ENCODE measurements at regions not wholly inside any gene's neighbourhood (a gene's known extent, or its start where the extent isn't known, plus 50 kb on each side); places are given as distances from the start of the nearest gene placed in this dataset.

- no peak for TF ChIP-seq CTCF (IDR thresholded peaks at IDR 0.05; ENCODE audit: unreplicated experiment)
- no peak overlapping the region for H3K27ac Mint-ChIP-seq
- no peaks in the 10 kb centered on the region for H3K27me3 Mint-ChIP-seq (ENCODE audit: low read depth)
- H3K9me3 Mint-ChIP-seq, result no peaks in the 10 kb centered on the region
- no peak overlapping the region for H3K4me3 Mint-ChIP-seq
- DNase-seq (ENCODE audit: low spot score in 2 of 2, unreplicated experiment in 2 of 2), result no peak
- H3K36me3 Mint-ChIP-seq, result no peaks in the 10 kb centered on the region
- no peaks in the 10 kb centered on the region for H3K4me1 Mint-ChIP-seq
Measured at GRCh38 chr1:212495766-212496494, 63.2 kb downstream of the NENF start.

DNA sequence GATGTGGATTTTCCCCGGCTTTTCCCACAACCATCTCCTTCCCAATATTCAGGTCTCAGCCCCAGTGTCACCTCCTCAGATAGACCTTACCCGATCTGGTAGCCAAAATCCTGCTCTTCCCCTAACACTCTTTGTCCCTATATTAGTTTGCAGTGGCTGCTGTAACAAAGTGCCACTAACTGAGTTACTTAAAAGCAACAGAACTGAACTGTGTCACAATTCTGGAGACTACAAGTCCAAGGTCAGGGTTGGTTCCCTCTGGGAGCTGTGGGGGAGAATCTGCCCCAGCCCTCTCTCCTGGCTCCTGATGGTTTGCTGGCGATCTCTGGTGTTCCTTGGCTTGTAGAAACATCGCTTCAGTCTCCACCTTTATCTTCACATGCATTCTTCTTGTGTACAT, 64.0 kb downstream of the NENF start:
- H3K9me3 Mint-ChIP-seq, result peaks cover 4% of the 10 kb centered on the region
- DNase-seq (ENCODE audit: low spot score in 2 of 2, unreplicated experiment in 2 of 2), result no peak
- no peaks in the 10 kb centered on the region for H3K4me1 Mint-ChIP-seq
- no peaks in the 10 kb centered on the region for H3K27me3 Mint-ChIP-seq (ENCODE audit: low read depth)
- no peaks in the 10 kb centered on the region for H3K36me3 Mint-ChIP-seq
- no peak overlapping the region for H3K27ac Mint-ChIP-seq
- TF ChIP-seq CTCF (IDR thresholded peaks at IDR 0.05; ENCODE audit: unreplicated experiment), result no peak
- no peak overlapping the region for H3K4me3 Mint-ChIP-seq

GRCh38 chr1:212497553-212497952, 64.8 kb downstream of the NENF start:
- H3K4me1 Mint-ChIP-seq, result no peaks in the 10 kb centered on the region
- DNase-seq (ENCODE audit: low spot score in 2 of 2, unreplicated experiment in 2 of 2), result no peak
- TF ChIP-seq CTCF (IDR thresholded peaks at IDR 0.05; ENCODE audit: unreplicated experiment), result no peak
- no peaks in the 10 kb centered on the region for H3K36me3 Mint-ChIP-seq
- peaks cover 4% of the 10 kb centered on the region for H3K9me3 Mint-ChIP-seq
- H3K27ac Mint-ChIP-seq, result no peak overlapping the region
- H3K27me3 Mint-ChIP-seq (ENCODE audit: low read depth), result no peaks in the 10 kb centered on the region
- H3K4me3 Mint-ChIP-seq, result no peak overlapping the region

DNA sequence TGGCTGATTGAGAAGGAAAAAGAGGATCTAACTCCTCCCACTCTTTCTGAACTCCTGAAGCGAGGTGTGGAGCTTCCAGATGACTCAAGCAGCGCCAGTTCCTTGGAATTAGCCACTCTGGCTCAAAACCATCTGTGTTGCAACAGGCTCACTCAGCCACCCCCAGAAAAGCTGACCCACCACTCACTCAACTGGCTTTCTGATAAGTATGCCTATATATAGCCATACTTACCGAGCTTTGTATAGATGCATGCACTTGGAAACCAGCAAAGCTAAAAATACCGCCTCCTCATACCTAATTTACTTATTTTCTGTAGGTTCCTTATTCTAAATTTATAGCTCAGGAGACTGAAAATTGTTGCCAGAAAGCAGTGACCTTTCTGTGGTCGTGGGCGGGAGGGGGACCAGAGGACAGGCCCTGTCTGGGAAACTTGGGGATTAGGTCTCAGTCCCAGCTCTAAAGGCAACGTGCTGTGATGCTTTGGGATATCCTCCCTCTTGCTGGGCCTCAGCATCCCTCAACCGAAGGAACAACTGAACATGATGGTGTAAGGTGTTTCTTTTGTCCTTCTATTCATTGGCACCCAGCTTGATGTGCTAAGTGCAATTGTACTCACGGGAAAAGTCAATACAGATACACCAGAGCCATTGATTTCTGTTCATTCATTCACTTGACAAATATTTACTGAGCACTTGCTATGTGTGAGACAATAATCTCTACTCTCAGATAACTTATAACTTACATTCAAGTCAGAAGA, 65.7 kb downstream of the NENF start:
- no peak overlapping the region for H3K27ac Mint-ChIP-seq
- no peaks in the 10 kb centered on the region for H3K27me3 Mint-ChIP-seq (ENCODE audit: low read depth)
- H3K4me3 Mint-ChIP-seq, result no peak overlapping the region
- no peaks in the 10 kb centered on the region for H3K4me1 Mint-ChIP-seq
- H3K36me3 Mint-ChIP-seq, result no peaks in the 10 kb centered on the region
- DNase-seq (ENCODE audit: low spot score in 2 of 2, unreplicated experiment in 2 of 2), result no peak
- peaks cover 4% of the 10 kb centered on the region for H3K9me3 Mint-ChIP-seq
- no peak for TF ChIP-seq CTCF (IDR thresholded peaks at IDR 0.05; ENCODE audit: unreplicated experiment)

- H3K9me3 Mint-ChIP-seq, result peaks cover 4% of the 10 kb centered on the region
- no peaks in the 10 kb centered on the region for H3K27me3 Mint-ChIP-seq (ENCODE audit: low read depth)
- H3K36me3 Mint-ChIP-seq, result no peaks in the 10 kb centered on the region
- no peak overlapping the region for H3K27ac Mint-ChIP-seq
- no peak overlapping the region for H3K4me3 Mint-ChIP-seq
- TF ChIP-seq CTCF (IDR thresholded peaks at IDR 0.05; ENCODE audit: unreplicated experiment), result no peak
- no peaks in the 10 kb centered on the region for H3K4me1 Mint-ChIP-seq
- no peak for DNase-seq (ENCODE audit: low spot score in 2 of 2, unreplicated experiment in 2 of 2)
Measured at GRCh38 chr1:212500351-212500750, 67.6 kb downstream of the NENF start.
